HG03135 (cell line): ENCODE measurements at regions not wholly inside any gene's neighbourhood (a gene's known extent, or its start where the extent isn't known, plus 50 kb on each side); places are given as distances from the start of the nearest gene placed in this dataset.

Source experiments
- ATAC-seq: cut with Tn5 transposase; IDR thresholded peaks from one replicate; pipeline ENCODE4 v1.9.1; 2021; ENCODE audit warnings: mild to moderate bottlenecking, moderate library complexity; ENCODE audit not compliant: unreplicated experiment

GRCh38 chr3:8239095-8239494 is 262.5 kb upstream of the LMCD1 start:
- ATAC-seq, result no peak

- peak; percentile 82 for ATAC-seq
These were observed 261.6 kb upstream of the LMCD1 start for GRCh38 chr3:8239718-8240695.

- ATAC-seq, result no peak
These were observed 255.6 kb upstream of the LMCD1 start for GRCh38 chr3:8246070-8246469.

GRCh38 chr3:8253201-8253600 is 248.4 kb upstream of the LMCD1 start:
- ATAC-seq, result no peak

GRCh38 chr3:8254489-8254888 is 247.1 kb upstream of the LMCD1 start:
- ATAC-seq, result no peak

- no peak for ATAC-seq
These were observed 245.9 kb upstream of the LMCD1 start for GRCh38 chr3:8255725-8256124.

- no peak for ATAC-seq
These were observed 245.1 kb upstream of the LMCD1 start for GRCh38 chr3:8256441-8257071.

GRCh38 chr3:8261018-8261417 is 240.6 kb upstream of the LMCD1 start:
- no peak for ATAC-seq

GRCh38 chr3:8266730-8267131 is 234.9 kb upstream of the LMCD1 start:
- no peak for ATAC-seq

- no peak for ATAC-seq
These were observed 228.1 kb upstream of the LMCD1 start for GRCh38 chr3:8273479-8273878.

GRCh38 chr3:8276056-8276455 is 225.6 kb upstream of the LMCD1 start:
- no peak for ATAC-seq

- ATAC-seq, result no peak
These were observed 225.1 kb upstream of the LMCD1 start for GRCh38 chr3:8276506-8276905.

GRCh38 chr3:8278448-8278847 is 223.2 kb upstream of the LMCD1 start:
- no peak for ATAC-seq

- ATAC-seq, result no peak
These were observed 222.1 kb upstream of the LMCD1 start for GRCh38 chr3:8279476-8279875.

GRCh38 chr3:8279886-8280550 is 221.6 kb upstream of the LMCD1 start:
- no peak for ATAC-seq

- no peak for ATAC-seq
These were observed 219.0 kb upstream of the LMCD1 start for GRCh38 chr3:8282541-8283165.

- ATAC-seq, result no peak
These were observed 218.4 kb upstream of the LMCD1 start for GRCh38 chr3:8283193-8283592.

GRCh38 chr3:8286086-8286485 is 215.5 kb upstream of the LMCD1 start:
- ATAC-seq, result no peak

- ATAC-seq, result no peak
These were observed 214.9 kb upstream of the LMCD1 start for GRCh38 chr3:8286749-8287148.

GRCh38 chr3:8290611-8291010 is 211.0 kb upstream of the LMCD1 start:
- no peak for ATAC-seq

- no peak for ATAC-seq
These were observed 205.2 kb upstream of the LMCD1 start for GRCh38 chr3:8296461-8296860.
